ENCODE measurements at regions not wholly inside any gene's neighbourhood (a gene's known extent, or its start where the extent isn't known, plus 50 kb on each side); places are given as distances from the start of the nearest gene placed in this dataset.

GRCh38 chr1:229047161-229047839 is 223.6 kb upstream of the RAB4A start:
- Histone ChIP-seq H3K27ac (no peak overlapping the region), H3K4me1 (replicated peaks) (no peaks in the 10 kb centered on the region), H3K4me3 (no peak overlapping the region), H3K36me3 (no peaks in the 10 kb centered on the region), H3K27me3 (replicated peaks; ENCODE audit: insufficient read depth) (no peaks in the 10 kb centered on the region), H3K9me3 (no peaks in the 10 kb centered on the region)
- intact Hi-C loops (cut with DNase I), result no loop called here
- 100% methylated on average over 8 of the region's 8 CpGs for WGBS
- TF ChIP-seq POLR2AphosphoS5 (IDR thresholded peaks at IDR 0.05) (no peak), POLR2A (IDR thresholded peaks at IDR 0.05) (no peak), CTCF (IDR thresholded peaks at IDR 0.05) (no peak)
- no peak for DNase-seq (ENCODE audit: low spot score)

- Histone ChIP-seq H3K36me3 (no peaks in the 10 kb centered on the region), H3K27me3 (replicated peaks; ENCODE audit: insufficient read depth) (no peaks in the 10 kb centered on the region), H3K27ac (no peak overlapping the region), H3K9me3 (no peaks in the 10 kb centered on the region), H3K4me3 (no peak overlapping the region), H3K4me1 (replicated peaks) (no peaks in the 10 kb centered on the region)
- no peak for TF ChIP-seq CTCF (IDR thresholded peaks at IDR 0.05)
- no peak for TF ChIP-seq POLR2A (IDR thresholded peaks at IDR 0.05)
- TF ChIP-seq POLR2AphosphoS5 (IDR thresholded peaks at IDR 0.05), result no peak
- intact Hi-C loops (cut with DNase I), result no loop called here
- DNase-seq (ENCODE audit: low spot score), result no peak
- 51% methylated on average over 11 of the region's 11 CpGs for WGBS
Measured at GRCh38 chr1:229047840-229048620, 222.9 kb upstream of the RAB4A start.

- no peak for DNase-seq (ENCODE audit: low spot score)
- Histone ChIP-seq H3K4me1 (replicated peaks) (no peaks in the 10 kb centered on the region), H3K27ac (no peak overlapping the region), H3K9me3 (no peaks in the 10 kb centered on the region), H3K36me3 (no peaks in the 10 kb centered on the region), H3K27me3 (replicated peaks; ENCODE audit: insufficient read depth) (no peaks in the 10 kb centered on the region), H3K4me3 (no peak overlapping the region)
- TF ChIP-seq POLR2AphosphoS5 (IDR thresholded peaks at IDR 0.05) (no peak), POLR2A (IDR thresholded peaks at IDR 0.05) (no peak), CTCF (IDR thresholded peaks at IDR 0.05) (no peak)
- intact Hi-C loops (cut with DNase I), result no loop called here
- WGBS, result 90% methylated on average over 4 of the region's 4 CpGs
Measured at GRCh38 chr1:229048896-229049295, 222.0 kb upstream of the RAB4A start.

- DNase-seq (ENCODE audit: low spot score), result no peak
- intact Hi-C loops (cut with DNase I), result no loop called here
- peaks cover 23% of the 10 kb centered on the region for H3K4me1 ChIP-seq (replicated peaks)
- 92% methylated on average over 1 of the region's 1 CpG for WGBS
- no peak overlapping the region for H3K4me3 ChIP-seq
- no peak for TF ChIP-seq POLR2AphosphoS5 (IDR thresholded peaks at IDR 0.05)
- H3K27ac ChIP-seq, result no peak overlapping the region
- no peaks in the 10 kb centered on the region for H3K36me3 ChIP-seq
- no peaks in the 10 kb centered on the region for H3K9me3 ChIP-seq
- no peaks in the 10 kb centered on the region for H3K27me3 ChIP-seq (replicated peaks; ENCODE audit: insufficient read depth)
Measured at GRCh38 chr1:229056046-229056445, 214.9 kb upstream of the RAB4A start.

GRCh38 chr1:229058111-229058561 is 212.8 kb upstream of the RAB4A start:
- Histone ChIP-seq H3K9me3 (no peaks in the 10 kb centered on the region), H3K36me3 (no peaks in the 10 kb centered on the region), H3K27me3 (replicated peaks; ENCODE audit: insufficient read depth) (no peaks in the 10 kb centered on the region), H3K27ac (peak overlapping the region; percentile 61 to 77), H3K4me1 (replicated peaks) (peaks cover 23% of the 10 kb centered on the region), H3K4me3 (no peak overlapping the region)
- TF ChIP-seq POLR2A (IDR thresholded peaks at IDR 0.05) (no peak), CTCF (IDR thresholded peaks at IDR 0.05) (no peak), POLR2AphosphoS5 (IDR thresholded peaks at IDR 0.05) (no peak)
- intact Hi-C loops (cut with DNase I), result no loop called here
- DNase-seq (ENCODE audit: low spot score), result peak; percentile 57
- 68% methylated on average over 11 of the region's 11 CpGs for WGBS

Data from prostate gland (tissue), 2 donors.